Endothelial cell (in vitro differentiated cells): ENCODE measurements at regions not wholly inside any gene's neighbourhood (a gene's known extent, or its start where the extent isn't known, plus 50 kb on each side); places are given as distances from the start of the nearest gene placed in this dataset.
A peak's percentile ranks its signal among the peaks of the same experiment; 100 is the strongest.

Experiments
- DNase-seq: peaks from one replicate; pipeline ENCODE4 v3.0.0; 2021; ENCODE audit warnings: low spot score
- H3K27ac Mint-ChIP-seq: one replicate; pipeline ENCODE4 v1.8.0; 2021; ENCODE audit warnings: mixed read lengths, inconsistent platforms; ENCODE audit not compliant: unreplicated experiment
- H3K27me3 Mint-ChIP-seq: one replicate; pipeline ENCODE4 v1.8.0; 2021; ENCODE audit warnings: mild to moderate bottlenecking, moderate library complexity, mixed read lengths, inconsistent platforms; ENCODE audit not compliant: unreplicated experiment
- H3K36me3 Mint-ChIP-seq: one replicate; pipeline ENCODE4 v1.8.0; 2021; ENCODE audit warnings: mild to moderate bottlenecking, low read depth, mixed read lengths, inconsistent platforms; ENCODE audit not compliant: unreplicated experiment
- H3K4me1 Mint-ChIP-seq: one replicate; pipeline ENCODE4 v1.8.0; 2021; ENCODE audit warnings: mild to moderate bottlenecking, mixed read lengths, inconsistent platforms; ENCODE audit not compliant: unreplicated experiment
- H3K4me3 Mint-ChIP-seq: one replicate; pipeline ENCODE4 v1.8.0; 2021; ENCODE audit warnings: mild to moderate bottlenecking, mixed read lengths, inconsistent platforms; ENCODE audit not compliant: unreplicated experiment
- H3K9me3 Mint-ChIP-seq: one replicate; pipeline ENCODE4 v1.8.0; 2021; ENCODE audit warnings: mixed read lengths, inconsistent platforms; ENCODE audit not compliant: unreplicated experiment
- CTCF ChIP-seq: fragments of 200-600 bp; sonication (generic); IDR thresholded peaks from one replicate; pipeline ENCODE4 v1.5.0; 2021; ENCODE audit warnings: antibody characterized with exemption; ENCODE audit not compliant: unreplicated experiment

- H3K27me3 Mint-ChIP-seq = peaks cover 4% of the 10 kb centered on the region
- no peaks in the 10 kb centered on the region for H3K4me1 Mint-ChIP-seq
- TF ChIP-seq CTCF = no peak
- H3K4me3 Mint-ChIP-seq = no peak overlapping the region
- no peak overlapping the region for H3K27ac Mint-ChIP-seq
- H3K9me3 Mint-ChIP-seq = no peaks in the 10 kb centered on the region
- H3K36me3 Mint-ChIP-seq = no peaks in the 10 kb centered on the region
- DNase-seq = no peak
Measured at GRCh38 chr9:34826999-34827538, 117.1 kb upstream of the CCL21 start.

GRCh38 chr9:34825775-34826174 lies 115.8 kb upstream of the CCL21 start:
- TF ChIP-seq CTCF = no peak
- no peak overlapping the region for H3K27ac Mint-ChIP-seq
- no peaks in the 10 kb centered on the region for H3K4me1 Mint-ChIP-seq
- H3K4me3 Mint-ChIP-seq = no peak overlapping the region
- DNase-seq = no peak
- H3K9me3 Mint-ChIP-seq = no peaks in the 10 kb centered on the region
- peaks cover 4% of the 10 kb centered on the region for H3K27me3 Mint-ChIP-seq
- no peaks in the 10 kb centered on the region for H3K36me3 Mint-ChIP-seq

- H3K4me3 Mint-ChIP-seq = no peak overlapping the region
- TF ChIP-seq CTCF = no peak
Measured at GRCh38 chr9:34823778-34824177, 113.8 kb upstream of the CCL21 start.

GRCh38 chr9:34810187-34810524 lies 100.2 kb upstream of the CCL21 start:
- peaks cover 22% of the 10 kb centered on the region for H3K4me1 Mint-ChIP-seq
- peaks cover 4% of the 10 kb centered on the region for H3K27me3 Mint-ChIP-seq
- H3K4me3 Mint-ChIP-seq = no peak overlapping the region
- H3K9me3 Mint-ChIP-seq = no peaks in the 10 kb centered on the region
- no peak for DNase-seq
- TF ChIP-seq CTCF = no peak
- H3K36me3 Mint-ChIP-seq = peaks cover 6% of the 10 kb centered on the region
- H3K27ac Mint-ChIP-seq = no peak overlapping the region

More at GRCh38 chr9:34823778-34824177, 113.8 kb upstream of the CCL21 start:
- Mint-ChIP-seq H3K27me3 (peaks cover 4% of the 10 kb centered on the region), H3K4me1 (no peaks in the 10 kb centered on the region), H3K9me3 (no peaks in the 10 kb centered on the region), H3K27ac (no peak overlapping the region), H3K36me3 (no peaks in the 10 kb centered on the region)
- DNase-seq = no peak

- peak; percentile 48 for DNase-seq
- H3K4me3 Mint-ChIP-seq = peak overlapping the region; percentile 2
- H3K36me3 Mint-ChIP-seq = peaks cover 6% of the 10 kb centered on the region
- no peaks in the 10 kb centered on the region for H3K9me3 Mint-ChIP-seq
- H3K27ac Mint-ChIP-seq = no peak overlapping the region
- peaks cover 4% of the 10 kb centered on the region for H3K27me3 Mint-ChIP-seq
- peaks cover 22% of the 10 kb centered on the region for H3K4me1 Mint-ChIP-seq
- peak; percentile 21 for TF ChIP-seq CTCF
Measured at GRCh38 chr9:34809504-34810186, 99.7 kb upstream of the CCL21 start.
